Neuronal stem cell (in vitro differentiated cells): ENCODE measurements at regions not wholly inside any gene's neighbourhood (a gene's known extent, or its start where the extent isn't known, plus 50 kb on each side); places are given as distances from the start of the nearest gene placed in this dataset.

ENCODE experiments used
- DNase-seq: peaks from one replicate; pipeline ENCODE4 v3.0.0-alpha.2; 2013; ENCODE audit warnings: low spot score
- H2AFZ ChIP-seq: one replicate; pipeline ENCODE4 v1.6.1; 2013; ENCODE audit warnings: mild to moderate bottlenecking, low read length, inconsistent platforms
- H2AK5ac ChIP-seq: 2 replicates; pipeline ENCODE4 v1.6.1; 2013; ENCODE audit warnings: low read depth, mild to moderate bottlenecking, inconsistent platforms, low read length, moderate library complexity, mixed read lengths
- H2BK120ac ChIP-seq: 2 replicates; pipeline ENCODE4 v1.6.1; 2013; ENCODE audit warnings: low read depth, mild to moderate bottlenecking, inconsistent platforms, low read length, moderate library complexity, mixed read lengths
- H2BK12ac ChIP-seq: one replicate; pipeline ENCODE4 v1.6.1; 2013; ENCODE audit warnings: low read length, inconsistent platforms
- H2BK15ac ChIP-seq: 2 replicates; pipeline ENCODE4 v1.6.1; 2013; ENCODE audit warnings: mild to moderate bottlenecking, low read length, inconsistent platforms, mixed read lengths
- H2BK5ac ChIP-seq: one replicate; pipeline ENCODE4 v1.6.1; 2013; ENCODE audit warnings: inconsistent platforms, mild to moderate bottlenecking, low read length, moderate library complexity
- H3K14ac ChIP-seq: one replicate; pipeline ENCODE4 v1.6.1; 2013; ENCODE audit warnings: low read length, inconsistent platforms
- H3K18ac ChIP-seq: 2 replicates; pipeline ENCODE4 v1.6.1; 2013; ENCODE audit warnings: low read length, inconsistent platforms
- H3K23ac ChIP-seq: 2 replicates; pipeline ENCODE4 v1.6.1; 2013; ENCODE audit warnings: low read depth, mild to moderate bottlenecking, mixed read lengths, low read length, inconsistent platforms; ENCODE audit not compliant: poor library complexity
- H3K27ac ChIP-seq: replicated peaks from 3 replicates; pipeline ENCODE4 v1.5.1; 2013; ENCODE audit warnings: low read length, inconsistent platforms
- H3K27me3 ChIP-seq, 3 experiments: 2 replicates each; pipeline ENCODE4 v1.6.1; 2013; ENCODE audit warnings: low read length in 3 of 3, mild to moderate bottlenecking in 2 of 3, inconsistent platforms in 1 of 3, low read depth in 1 of 3, mixed read lengths in 1 of 3, moderate library complexity in 1 of 3; ENCODE audit not compliant: control insufficient read depth in 3 of 3, insufficient read depth in 3 of 3
- H3K36me3 ChIP-seq, 2 donors: replicated peaks in 1 of 2; 2 replicates each; pipeline ENCODE4 v1.6.1; 2013; ENCODE audit warnings: low read length in 2 of 2; ENCODE audit not compliant: control insufficient read depth in 2 of 2, insufficient read depth in 2 of 2
- H3K4ac ChIP-seq: 2 replicates; pipeline ENCODE4 v1.6.1; 2013; ENCODE audit warnings: inconsistent platforms, mild to moderate bottlenecking, low read length, moderate library complexity
- H3K4me1 ChIP-seq, 2 donors: 1 replicate in 1 of 2; 2 replicates in 1 of 2; pipeline ENCODE4 v1.6.1; 2013; ENCODE audit warnings: low read length in 2 of 2, low read depth in 1 of 2; ENCODE audit not compliant: control insufficient read depth in 2 of 2, insufficient read depth in 1 of 2
- H3K4me2 ChIP-seq: one replicate; pipeline ENCODE4 v1.6.1; 2013; ENCODE audit warnings: mild to moderate bottlenecking, low read length, inconsistent platforms; ENCODE audit not compliant: insufficient read depth, poor library complexity, severe bottlenecking
- H3K4me3 ChIP-seq, 2 donors: 2 replicates each; pipeline ENCODE4 v1.5.1; 2013; ENCODE audit warnings: low read length in 2 of 2, mild to moderate bottlenecking in 2 of 2, inconsistent platforms in 1 of 2, moderate library complexity in 1 of 2
- H3K79me1 ChIP-seq: one replicate; pipeline ENCODE4 v1.6.1; 2013; ENCODE audit warnings: low read depth, mild to moderate bottlenecking, inconsistent platforms, low read length, moderate library complexity
- H3K9ac ChIP-seq: one replicate; pipeline ENCODE4 v1.6.1; 2013; ENCODE audit warnings: mild to moderate bottlenecking, low read depth, low read length, inconsistent platforms; ENCODE audit not compliant: poor library complexity
- H3K9me3 ChIP-seq, 2 donors: replicated peaks in 1 of 2; 2 replicates each; pipeline versions ENCODE3 to v1.6.1; 2013; ENCODE audit warnings: low read length in 2 of 2, mild to moderate bottlenecking in 2 of 2, inconsistent platforms in 1 of 2, low read depth in 1 of 2, mixed read lengths in 1 of 2, moderate library complexity in 1 of 2; ENCODE audit not compliant: control insufficient read depth in 2 of 2, insufficient read depth in 1 of 2
- H4K8ac ChIP-seq: one replicate; pipeline ENCODE4 v1.6.1; 2013; ENCODE audit warnings: low read depth, mild to moderate bottlenecking, inconsistent platforms, low read length, moderate library complexity
- H4K91ac ChIP-seq: one replicate; pipeline ENCODE4 v1.6.1; 2013; ENCODE audit warnings: low read length, low read depth, mild to moderate bottlenecking, inconsistent platforms; ENCODE audit not compliant: poor library complexity
- WGBS, 2 donors: extraction: QIAGEN DNeasy Blood & Tissue Kit; methylation state at CpG; one replicate each; pipeline ENCODE4 v1.1.7; 2013; ENCODE audit warnings: missing lambda C conversion rate in 2 of 2, mixed read lengths in 1 of 2; ENCODE audit not compliant: insufficient read length in 2 of 2, insufficient replicate concordance in 1 of 2; ENCODE audit errors: extremely low coverage in 2 of 2; 5-methylcytosine and 5-hydroxymethylcytosine counted together

GRCh38 chr4:57320849-57321248, 210.7 kb upstream of the IGFBP7 start:
- Histone ChIP-seq H4K91ac (no peak overlapping the region), H2BK5ac (no peak overlapping the region), H3K27ac (no peak overlapping the region)

DNA sequence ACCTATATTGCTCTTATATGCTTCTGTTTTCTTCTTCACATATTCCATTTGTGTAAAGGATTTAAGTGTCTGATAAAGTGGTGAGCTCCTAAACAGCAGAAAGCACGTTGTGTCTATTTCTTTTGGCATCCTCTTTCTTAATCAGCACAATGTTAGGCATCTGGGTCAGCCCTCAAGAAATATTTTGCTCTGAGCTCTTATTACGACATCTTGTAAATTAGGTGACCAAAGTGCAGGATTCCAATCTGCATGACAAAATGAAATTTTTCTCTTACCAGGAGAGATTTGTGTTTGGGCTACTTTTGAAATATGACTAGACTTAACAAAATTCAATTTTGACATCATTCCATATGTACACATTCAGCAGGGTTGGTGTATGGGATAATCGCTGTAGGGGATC, 210.0 kb upstream of the IGFBP7 start:
- no peak overlapping the region for H3K14ac ChIP-seq
- H2BK15ac ChIP-seq: no peak overlapping the region
- no peaks in the 10 kb centered on the region for H3K9me3 ChIP-seq
- H2AFZ ChIP-seq: no peak overlapping the region
- H3K27me3 ChIP-seq: no peaks in the 10 kb centered on the region
- WGBS, 2 donors: no CpG with 5 or more reads among the region's 3 CpGs
- no peak overlapping the region for H4K91ac ChIP-seq
- no peak overlapping the region for H3K4ac ChIP-seq
- H2AK5ac ChIP-seq: no peak overlapping the region
- no peak for DNase-seq
- H3K4me2 ChIP-seq: no peak overlapping the region
- H3K18ac ChIP-seq: no peak overlapping the region
- no peak overlapping the region for H3K27ac ChIP-seq
- H3K79me1 ChIP-seq: no peaks in the 10 kb centered on the region
- no peaks in the 10 kb centered on the region for H3K36me3 ChIP-seq
- no peak overlapping the region for H3K23ac ChIP-seq
- H4K8ac ChIP-seq: no peak overlapping the region
- H2BK5ac ChIP-seq: no peak overlapping the region
- peaks cover 5 to 6% of the 10 kb centered on the region in 2 donors for H3K4me1 ChIP-seq
- H3K9ac ChIP-seq: no peak overlapping the region
- no peak overlapping the region for H2BK12ac ChIP-seq
- no peak overlapping the region for H2BK120ac ChIP-seq
- no peak overlapping the region for H3K4me3 ChIP-seq

More at GRCh38 chr4:57320849-57321248, 210.7 kb upstream of the IGFBP7 start:
- Histone ChIP-seq H3K79me1 (no peaks in the 10 kb centered on the region), H3K36me3 (no peaks in the 10 kb centered on the region), H3K9ac (no peak overlapping the region), H3K23ac (no peak overlapping the region), H3K27me3 (no peaks in the 10 kb centered on the region), H3K14ac (no peak overlapping the region), H3K4ac (no peak overlapping the region), H3K4me3 (no peak overlapping the region), H2BK12ac (no peak overlapping the region), H3K9me3 (no peaks in the 10 kb centered on the region), H2AFZ (no peak overlapping the region), H3K18ac (no peak overlapping the region), H2AK5ac (no peak overlapping the region), H2BK120ac (no peak overlapping the region), H4K8ac (no peak overlapping the region), H2BK15ac (no peak overlapping the region), H3K4me1 (peaks cover 5 to 6% of the 10 kb centered on the region in 2 donors), H3K4me2 (no peak overlapping the region)
- WGBS, 2 donors: no CpG with 5 or more reads among the region's 4 CpGs
- no peak for DNase-seq

- H2BK15ac ChIP-seq: no peak overlapping the region
- H3K9ac ChIP-seq: no peak overlapping the region
- H3K79me1 ChIP-seq: no peaks in the 10 kb centered on the region
- no CpG with 5 or more reads among the region's 2 CpGs for WGBS, 2 donors
- no peak overlapping the region for H4K91ac ChIP-seq
- no peak overlapping the region for H3K4me2 ChIP-seq
- no peak overlapping the region for H3K27ac ChIP-seq
- H2AFZ ChIP-seq: no peak overlapping the region
- H3K14ac ChIP-seq: no peak overlapping the region
- H2BK5ac ChIP-seq: no peak overlapping the region
- H3K4me3 ChIP-seq: no peak overlapping the region
- H3K9me3 ChIP-seq: no peaks in the 10 kb centered on the region
- H2AK5ac ChIP-seq: no peak overlapping the region
- H3K18ac ChIP-seq: no peak overlapping the region
- no peak overlapping the region for H3K4ac ChIP-seq
- no peak overlapping the region for H2BK12ac ChIP-seq
- no peak overlapping the region for H2BK120ac ChIP-seq
- DNase-seq: no peak
- H3K23ac ChIP-seq: no peak overlapping the region
- H3K4me1 ChIP-seq: peaks cover 5 to 7% of the 10 kb centered on the region in 2 donors
- no peak overlapping the region for H4K8ac ChIP-seq
- H3K27me3 ChIP-seq: no peaks in the 10 kb centered on the region
- no peaks in the 10 kb centered on the region for H3K36me3 ChIP-seq
Measured at GRCh38 chr4:57318703-57319102, 208.5 kb upstream of the IGFBP7 start.

- Histone ChIP-seq H3K9me3 (no peaks in the 10 kb centered on the region), H4K91ac (no peak overlapping the region), H3K4me3 (no peak overlapping the region), H3K9ac (no peak overlapping the region), H3K14ac (no peak overlapping the region), H3K4me1 (peaks cover 0 to 2% of the 10 kb centered on the region in 2 donors), H3K27me3 (no peaks in the 10 kb centered on the region), H3K36me3 (no peaks in the 10 kb centered on the region), H3K23ac (no peak overlapping the region), H3K27ac (no peak overlapping the region), H3K18ac (no peak overlapping the region), H2BK5ac (no peak overlapping the region), H2BK12ac (no peak overlapping the region), H3K79me1 (no peaks in the 10 kb centered on the region), H2AK5ac (no peak overlapping the region), H3K4ac (no peak overlapping the region), H2AFZ (no peak overlapping the region), H3K4me2 (no peak overlapping the region), H2BK15ac (no peak overlapping the region), H2BK120ac (no peak overlapping the region), H4K8ac (no peak overlapping the region)
- no CpG with 5 or more reads among the region's 5 CpGs for WGBS, 2 donors
- DNase-seq: no peak
Measured at GRCh38 chr4:57314636-57315035, 204.5 kb upstream of the IGFBP7 start.
